Erythroblast (primary cell): ENCODE measurements at regions not wholly inside any gene's neighbourhood (a gene's known extent, or its start where the extent isn't known, plus 50 kb on each side); places are given as distances from the start of the nearest gene placed in this dataset.

Experiments
- GATA1 ChIP-seq: IDR thresholded peaks from 2 replicates; pipeline ENCODE4 v1.6.1; 2011; ENCODE audit warnings: low read depth, mild to moderate bottlenecking, control low read depth, low read length, moderate library complexity
- POLR2A ChIP-seq: IDR thresholded peaks from 2 replicates; pipeline ENCODE4 v1.6.1; 2011; ENCODE audit warnings: mild to moderate bottlenecking, low read length

GRCh38 chr16:6496996-6497395, 835.6 kb upstream of the RBFOX1 start:
- TF ChIP-seq POLR2A (no peak), GATA1 (no peak)
